ENCODE measurements at regions not wholly inside any gene's neighbourhood (a gene's known extent, or its start where the extent isn't known, plus 50 kb on each side); places are given as distances from the start of the nearest gene placed in this dataset.
"Not testable (repeated sequence)": the region's sequence is repeated elsewhere in the genome, so short reads cannot be mapped to it uniquely, and the experiment has no call there.

DNA sequence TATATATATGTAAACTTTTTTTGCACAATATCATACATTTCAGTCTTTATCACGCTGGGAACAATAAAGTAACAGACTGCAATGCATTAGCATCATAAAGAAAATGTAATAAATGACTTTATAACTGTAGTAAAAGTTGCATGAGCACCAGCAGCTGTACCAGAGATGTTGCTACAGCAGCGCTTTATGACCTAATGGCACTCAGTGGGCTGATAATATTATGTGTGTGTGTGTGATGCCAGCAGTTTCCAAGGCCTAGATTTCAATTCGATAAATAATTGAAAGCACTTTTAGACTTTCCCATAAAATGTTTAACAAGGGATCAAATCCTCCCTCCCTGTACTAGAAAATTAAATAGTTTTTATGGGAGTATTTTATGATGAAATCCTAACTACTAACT, 367.6 kb upstream of the AGA start:
- TF ChIP-seq, protein P1, sequence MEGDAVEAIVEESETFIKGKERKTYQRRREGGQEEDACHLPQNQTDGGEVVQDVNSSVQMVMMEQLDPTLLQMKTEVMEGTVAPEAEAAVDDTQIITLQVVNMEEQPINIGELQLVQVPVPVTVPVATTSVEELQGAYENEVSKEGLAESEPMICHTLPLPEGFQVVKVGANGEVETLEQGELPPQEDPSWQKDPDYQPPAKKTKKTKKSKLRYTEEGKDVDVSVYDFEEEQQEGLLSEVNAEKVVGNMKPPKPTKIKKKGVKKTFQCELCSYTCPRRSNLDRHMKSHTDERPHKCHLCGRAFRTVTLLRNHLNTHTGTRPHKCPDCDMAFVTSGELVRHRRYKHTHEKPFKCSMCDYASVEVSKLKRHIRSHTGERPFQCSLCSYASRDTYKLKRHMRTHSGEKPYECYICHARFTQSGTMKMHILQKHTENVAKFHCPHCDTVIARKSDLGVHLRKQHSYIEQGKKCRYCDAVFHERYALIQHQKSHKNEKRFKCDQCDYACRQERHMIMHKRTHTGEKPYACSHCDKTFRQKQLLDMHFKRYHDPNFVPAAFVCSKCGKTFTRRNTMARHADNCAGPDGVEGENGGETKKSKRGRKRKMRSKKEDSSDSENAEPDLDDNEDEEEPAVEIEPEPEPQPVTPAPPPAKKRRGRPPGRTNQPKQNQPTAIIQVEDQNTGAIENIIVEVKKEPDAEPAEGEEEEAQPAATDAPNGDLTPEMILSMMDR (IDR thresholded peaks at IDR 0.05; ENCODE audit: control insufficient read depth, insufficient read depth, low read depth, low read length, missing control alignments), result no peak
- no peak for DNase-seq (ENCODE audit: low read depth)
- no peak overlapping the region for H3K4me3 ChIP-seq (ENCODE audit: control insufficient read depth, low read depth, low read length)

DNA sequence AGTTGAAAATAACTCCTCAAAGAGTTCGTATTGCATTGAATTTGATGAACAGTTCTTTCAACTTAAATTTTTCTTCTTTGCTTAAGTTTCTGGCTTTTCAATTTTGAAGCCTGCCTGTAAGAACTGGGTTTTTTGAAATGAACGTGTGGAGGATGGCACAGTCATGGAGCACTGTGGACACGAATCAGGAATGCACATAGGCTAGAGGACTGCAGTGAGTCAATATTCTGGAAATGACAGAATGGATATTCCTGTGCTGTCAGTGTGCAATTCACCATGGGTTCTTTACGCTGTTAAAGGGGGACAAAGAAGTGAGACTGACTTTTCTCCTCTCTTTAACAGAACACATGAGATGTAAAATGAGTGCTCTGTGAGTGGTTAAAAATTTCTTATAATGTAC, 368.0 kb upstream of the AGA start:
- no peak for DNase-seq (ENCODE audit: low read depth)
- TF ChIP-seq, protein P1 (IDR thresholded peaks at IDR 0.05; ENCODE audit: control insufficient read depth, insufficient read depth, low read depth, low read length, missing control alignments), result no peak
- no peak overlapping the region for H3K4me3 ChIP-seq (ENCODE audit: control insufficient read depth, low read depth, low read length)

DNA sequence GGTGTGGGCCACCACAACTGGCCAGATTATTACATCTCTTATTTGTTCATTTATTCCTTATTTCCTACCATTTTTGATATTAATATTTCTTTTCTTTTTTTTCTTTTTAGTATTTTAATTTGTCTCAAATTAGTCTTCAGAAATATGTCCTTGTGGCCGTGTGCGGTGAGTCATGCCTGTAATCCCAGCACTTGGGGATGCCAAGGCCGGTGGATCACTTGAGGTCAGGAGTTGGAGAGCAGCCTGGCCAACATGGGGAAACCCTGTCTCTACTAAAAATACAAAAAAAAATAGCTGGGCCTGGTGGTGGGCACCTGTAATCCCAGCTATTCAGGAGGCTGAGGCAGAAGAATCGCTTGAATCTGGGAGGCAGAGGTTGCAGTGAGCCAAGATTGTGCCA, 376.2 kb upstream of the AGA start:
- DNase-seq (ENCODE audit: low read depth); H3K4me3 ChIP-seq (ENCODE audit: control insufficient read depth, low read depth, low read length): not testable (repeated sequence)

DNA sequence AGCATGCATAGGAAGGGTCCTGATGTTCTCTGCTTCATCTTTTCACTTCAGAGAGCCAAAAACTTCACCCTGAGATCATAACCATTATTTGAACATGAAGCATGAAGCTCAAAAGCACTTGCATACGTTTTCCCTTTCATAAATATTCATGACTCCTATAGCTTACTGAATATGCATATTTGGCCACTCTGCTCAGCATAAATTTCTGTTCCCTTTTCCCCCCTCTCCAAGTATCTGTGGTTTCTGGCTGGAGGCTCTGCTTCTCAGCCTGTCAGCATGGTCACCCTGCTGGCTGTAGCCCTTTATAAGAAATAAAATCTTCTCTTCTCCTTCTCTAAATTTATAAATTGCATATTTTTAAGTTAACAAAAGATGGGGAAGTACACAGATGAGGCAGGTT, 384.7 kb upstream of the AGA start:
- H3K4me3 ChIP-seq (ENCODE audit: control insufficient read depth, low read depth, low read length), result no peak overlapping the region
- TF ChIP-seq, protein P1 (IDR thresholded peaks at IDR 0.05; ENCODE audit: control insufficient read depth, insufficient read depth, low read depth, low read length, missing control alignments), result no peak
- DNase-seq (ENCODE audit: low read depth), result no peak

DNA sequence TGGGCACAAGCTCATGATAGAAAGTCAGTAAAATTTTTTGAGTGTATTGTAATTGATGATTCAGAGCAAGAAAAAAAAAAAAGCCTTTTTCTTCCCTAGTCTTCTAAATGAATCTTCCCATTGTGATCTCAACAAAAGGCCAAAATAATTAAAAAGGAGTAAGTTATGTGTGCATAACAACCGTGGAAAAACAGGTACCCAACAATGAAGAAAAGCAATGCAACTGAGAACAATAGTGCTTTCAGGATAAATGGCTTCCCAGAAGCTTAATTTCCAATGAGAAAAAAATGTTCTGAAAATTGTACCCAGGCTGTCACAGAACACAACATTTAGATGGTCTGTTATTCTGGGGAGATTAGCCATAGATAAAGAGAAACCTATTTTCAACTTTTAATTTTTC, 399.0 kb upstream of the AGA start:
- TF ChIP-seq, protein P1 (IDR thresholded peaks at IDR 0.05; ENCODE audit: control insufficient read depth, insufficient read depth, low read depth, low read length, missing control alignments), result no peak
- no peak for DNase-seq (ENCODE audit: low read depth)
- H3K4me3 ChIP-seq (ENCODE audit: control insufficient read depth, low read depth, low read length), result no peak overlapping the region

DNA sequence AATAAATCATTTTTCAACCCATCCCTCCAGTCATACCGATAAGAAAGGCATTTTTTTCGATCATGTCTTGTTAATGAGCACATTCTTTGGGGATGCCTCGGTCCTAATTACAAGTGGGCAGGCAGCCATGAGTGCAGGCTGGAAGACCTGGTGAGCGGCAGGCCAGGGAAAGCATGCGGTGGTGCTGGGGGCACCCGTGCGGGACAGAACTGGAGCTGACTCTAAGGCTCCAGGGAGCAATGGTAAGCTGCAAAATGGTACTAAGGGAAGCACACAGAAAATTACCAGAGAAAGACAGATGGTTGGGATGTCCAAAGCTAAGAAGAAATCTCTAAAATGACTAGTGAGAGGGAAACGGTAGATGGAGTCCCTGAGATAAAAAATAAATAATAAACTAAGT, 411.0 kb upstream of the AGA start:
- TF ChIP-seq, protein P1 (IDR thresholded peaks at IDR 0.05; ENCODE audit: control insufficient read depth, insufficient read depth, low read depth, low read length, missing control alignments), result no peak
- H3K4me3 ChIP-seq (ENCODE audit: control insufficient read depth, low read depth, low read length), result no peak overlapping the region
- no peak for DNase-seq (ENCODE audit: low read depth)

DNA sequence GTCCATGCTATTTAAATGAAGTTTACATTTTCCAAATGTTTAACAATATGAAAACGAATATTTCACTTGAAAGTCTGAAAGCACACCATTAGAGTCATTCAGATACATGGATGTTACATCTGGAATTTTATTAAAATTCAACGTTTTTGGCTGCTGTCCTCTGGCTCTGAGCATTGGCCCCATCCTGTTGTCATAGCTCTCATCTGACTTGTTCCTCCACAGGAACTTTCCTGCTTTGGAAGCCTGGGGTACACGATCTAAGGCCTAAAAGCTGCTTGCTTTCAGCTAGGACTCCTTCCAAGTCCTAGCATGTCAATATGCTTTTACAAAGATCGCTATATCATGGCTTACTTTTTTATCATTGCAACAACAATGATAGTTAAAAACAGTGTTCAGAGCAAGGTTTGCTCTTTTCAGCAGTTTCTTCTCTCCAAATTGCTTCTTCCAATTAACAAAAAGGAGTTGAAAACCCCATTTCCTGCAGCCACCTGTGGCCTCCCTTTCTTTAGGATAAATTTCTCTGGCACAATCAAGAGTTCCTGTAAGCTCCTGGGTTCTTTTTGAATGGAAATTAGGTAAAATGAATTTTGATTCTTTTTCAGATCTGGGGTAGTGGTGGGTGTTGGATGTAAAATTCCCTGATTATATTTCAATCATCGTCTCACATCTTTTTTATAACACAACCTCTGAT, 413.4 kb upstream of the AGA start:
- H3K4me3 ChIP-seq (ENCODE audit: control insufficient read depth, low read depth, low read length), result no peak overlapping the region
- no peak for DNase-seq (ENCODE audit: low read depth)
- TF ChIP-seq, protein P1 (IDR thresholded peaks at IDR 0.05; ENCODE audit: control insufficient read depth, insufficient read depth, low read depth, low read length, missing control alignments), result no peak

Measured in AG09309 (cell line).